ENCODE measurements at regions not wholly inside any gene's neighbourhood (a gene's known extent, or its start where the extent isn't known, plus 50 kb on each side); places are given as distances from the start of the nearest gene placed in this dataset.

DNA sequence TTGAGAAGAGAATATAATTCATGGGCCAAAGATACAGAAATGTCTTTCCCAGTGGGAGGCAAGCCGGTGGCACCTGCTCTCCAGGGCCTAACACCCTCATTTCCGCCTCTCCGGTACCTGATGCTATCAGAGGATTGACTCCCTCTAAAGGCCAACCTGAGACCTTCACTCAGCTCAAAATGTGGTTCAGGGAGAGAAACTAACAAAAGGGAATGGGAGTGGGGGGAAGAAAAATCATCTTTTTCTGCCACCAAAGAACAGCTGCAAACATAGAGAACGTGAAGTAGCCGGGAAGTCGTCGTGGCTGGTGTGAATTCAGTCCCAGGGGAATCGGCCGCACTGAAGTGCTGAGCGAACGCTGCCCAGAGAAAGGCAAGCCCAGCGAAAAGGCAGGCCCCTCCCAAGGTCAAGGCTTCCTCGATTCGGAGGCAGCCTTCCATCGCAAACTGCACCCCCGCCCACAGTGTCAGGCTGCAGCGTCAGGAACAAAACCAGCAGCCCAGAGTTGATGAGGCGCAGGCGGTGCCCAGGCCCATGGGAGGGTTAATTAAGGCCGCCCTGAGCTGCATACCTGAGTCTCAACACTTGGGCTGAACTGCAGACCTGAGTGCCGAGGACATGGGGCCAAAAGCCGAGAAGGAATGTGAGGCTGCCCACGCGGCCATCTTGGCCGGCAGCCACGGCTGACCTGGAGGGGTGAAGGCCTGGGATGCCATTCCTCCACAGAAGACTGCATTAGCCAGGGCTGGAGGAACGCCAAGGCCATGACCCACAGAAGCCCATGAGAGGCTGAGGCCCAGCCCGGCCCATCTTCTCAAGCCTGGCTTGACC is 160.2 kb downstream of the PSMG1 start:
- TF ChIP-seq GATA3 (IDR thresholded peaks at IDR 0.05; ENCODE audit: low read depth, low read length) (no peak), GATA2 (IDR thresholded peaks at IDR 0.05; ENCODE audit: low read depth, low read length) (no peak)

DNA sequence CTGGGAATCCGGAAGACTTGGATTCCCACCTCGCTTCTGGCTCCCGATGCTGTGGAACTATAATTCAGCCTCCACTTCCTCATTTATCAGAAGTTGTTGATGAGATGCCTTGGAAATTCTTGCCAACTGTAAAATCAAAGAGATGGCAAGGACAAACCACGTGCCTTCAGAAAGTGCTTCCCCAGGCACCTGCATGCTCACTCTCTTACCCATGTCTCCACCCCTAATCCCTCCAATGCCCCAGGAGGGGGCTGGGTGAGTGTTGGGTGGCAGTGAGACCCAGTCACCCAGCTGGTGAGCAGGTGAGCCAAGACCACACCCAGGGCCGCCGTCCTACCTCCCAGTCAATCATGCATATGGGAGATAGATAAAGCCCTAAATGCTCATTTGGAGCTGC is 160.8 kb downstream of the PSMG1 start:
- TF ChIP-seq GATA3 (IDR thresholded peaks at IDR 0.05; ENCODE audit: low read depth, low read length) (no peak), GATA2 (IDR thresholded peaks at IDR 0.05; ENCODE audit: low read depth, low read length) (no peak)

DNA sequence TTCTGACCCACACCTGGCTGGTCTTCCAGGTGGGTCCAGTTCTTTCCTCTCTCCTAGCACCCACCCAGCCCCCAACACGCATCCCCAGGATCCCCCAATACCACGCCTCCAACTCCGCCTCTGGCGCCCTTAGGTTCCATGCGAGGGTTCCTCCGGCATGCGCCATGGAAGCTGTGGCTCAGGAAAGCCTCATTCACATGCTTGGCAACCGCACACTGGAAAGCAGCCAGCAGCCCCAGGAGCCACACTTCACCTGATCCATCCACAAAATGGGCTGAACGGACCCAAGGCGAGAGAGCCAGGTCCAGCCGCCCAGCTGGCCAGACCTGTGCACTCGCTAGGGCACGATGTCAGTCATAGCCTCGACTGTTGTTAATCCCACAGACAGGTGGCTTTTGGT is 161.2 kb downstream of the PSMG1 start:
- TF ChIP-seq GATA3 (IDR thresholded peaks at IDR 0.05; ENCODE audit: low read depth, low read length) (no peak), GATA2 (IDR thresholded peaks at IDR 0.05; ENCODE audit: low read depth, low read length) (no peak)

- TF ChIP-seq GATA2 (IDR thresholded peaks at IDR 0.05; ENCODE audit: low read depth, low read length) (no peak), GATA3 (IDR thresholded peaks at IDR 0.05; ENCODE audit: low read depth, low read length) (no peak)
Measured at GRCh38 chr21:39021478-39021832, 161.8 kb downstream of the PSMG1 start.

DNA sequence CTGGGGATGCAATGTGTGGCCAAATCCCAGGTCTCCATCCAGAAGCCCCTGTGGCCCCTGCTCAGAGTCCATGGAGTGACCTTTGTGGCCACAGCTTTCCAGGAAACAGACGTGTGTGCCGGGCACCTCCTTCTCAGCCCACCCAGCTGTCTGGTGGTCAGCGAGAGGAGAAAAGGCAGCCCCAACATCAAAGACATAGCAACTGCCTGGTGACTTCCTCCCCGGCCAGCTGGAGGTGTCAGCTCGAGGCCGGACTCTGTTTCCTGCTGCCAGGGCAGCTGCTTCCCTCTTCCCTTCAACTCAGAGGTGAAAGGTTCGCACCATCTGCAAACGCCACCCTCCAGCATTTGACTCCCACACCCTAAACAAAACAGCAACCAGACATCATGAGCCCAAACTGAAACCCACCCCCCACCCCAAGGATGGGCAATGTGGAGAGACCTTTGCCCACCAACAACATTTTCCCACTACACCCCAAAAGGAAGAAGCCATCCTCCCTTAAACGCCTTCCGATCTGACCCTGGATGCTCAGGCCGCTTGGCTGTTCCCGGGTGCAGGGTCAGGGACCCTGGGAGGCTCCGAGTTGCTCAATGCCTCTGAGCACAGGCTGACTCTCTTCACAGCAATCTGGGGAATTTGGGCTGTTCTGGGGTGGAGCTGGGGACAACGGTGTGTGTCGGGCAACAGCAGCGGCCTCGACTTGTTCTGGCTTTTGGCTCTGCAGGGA is 162.3 kb downstream of the PSMG1 start:
- TF ChIP-seq GATA2 (IDR thresholded peaks at IDR 0.05; ENCODE audit: low read depth, low read length) = no peak
- no peak for TF ChIP-seq GATA3 (IDR thresholded peaks at IDR 0.05; ENCODE audit: low read depth, low read length)

- no peak for TF ChIP-seq GATA2 (IDR thresholded peaks at IDR 0.05; ENCODE audit: low read depth, low read length)
- no peak for TF ChIP-seq GATA3 (IDR thresholded peaks at IDR 0.05; ENCODE audit: low read depth, low read length)
Measured at GRCh38 chr21:39018730-39019129, 164.5 kb downstream of the PSMG1 start.

DNA sequence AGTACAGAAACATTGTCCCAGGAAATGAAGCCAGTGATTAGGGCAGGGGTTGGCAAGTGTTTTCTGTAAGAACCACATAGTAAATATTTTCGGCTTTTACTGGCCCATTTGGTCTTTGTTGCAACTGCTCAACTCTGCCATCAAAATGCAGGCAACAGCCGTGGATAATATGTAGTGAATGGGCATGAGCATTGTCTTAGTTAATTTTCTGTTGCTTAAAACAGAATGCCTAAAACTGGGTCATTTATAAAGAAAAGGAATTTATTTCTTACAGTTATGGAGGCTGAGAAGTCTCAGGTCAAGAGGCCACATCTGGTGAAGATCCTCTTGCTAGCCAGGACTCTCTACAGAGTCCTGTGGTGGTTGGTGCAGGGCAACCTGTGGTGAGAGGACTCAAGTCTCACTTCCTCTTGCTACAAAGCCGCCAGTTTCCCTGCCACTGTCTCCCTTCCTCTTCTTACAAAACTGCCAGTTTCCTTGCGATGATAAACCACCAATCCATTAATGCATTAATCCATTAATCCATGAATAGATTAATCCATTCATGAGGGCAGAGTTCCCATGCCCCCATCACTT is 166.4 kb downstream of the PSMG1 start:
- TF ChIP-seq GATA3 (IDR thresholded peaks at IDR 0.05; ENCODE audit: low read depth, low read length) (no peak), GATA2 (IDR thresholded peaks at IDR 0.05; ENCODE audit: low read depth, low read length) (no peak)

- no peak for TF ChIP-seq GATA3 (IDR thresholded peaks at IDR 0.05; ENCODE audit: low read depth, low read length)
Measured at GRCh38 chr21:39014747-39015146, 168.5 kb downstream of the PSMG1 start.

DNA sequence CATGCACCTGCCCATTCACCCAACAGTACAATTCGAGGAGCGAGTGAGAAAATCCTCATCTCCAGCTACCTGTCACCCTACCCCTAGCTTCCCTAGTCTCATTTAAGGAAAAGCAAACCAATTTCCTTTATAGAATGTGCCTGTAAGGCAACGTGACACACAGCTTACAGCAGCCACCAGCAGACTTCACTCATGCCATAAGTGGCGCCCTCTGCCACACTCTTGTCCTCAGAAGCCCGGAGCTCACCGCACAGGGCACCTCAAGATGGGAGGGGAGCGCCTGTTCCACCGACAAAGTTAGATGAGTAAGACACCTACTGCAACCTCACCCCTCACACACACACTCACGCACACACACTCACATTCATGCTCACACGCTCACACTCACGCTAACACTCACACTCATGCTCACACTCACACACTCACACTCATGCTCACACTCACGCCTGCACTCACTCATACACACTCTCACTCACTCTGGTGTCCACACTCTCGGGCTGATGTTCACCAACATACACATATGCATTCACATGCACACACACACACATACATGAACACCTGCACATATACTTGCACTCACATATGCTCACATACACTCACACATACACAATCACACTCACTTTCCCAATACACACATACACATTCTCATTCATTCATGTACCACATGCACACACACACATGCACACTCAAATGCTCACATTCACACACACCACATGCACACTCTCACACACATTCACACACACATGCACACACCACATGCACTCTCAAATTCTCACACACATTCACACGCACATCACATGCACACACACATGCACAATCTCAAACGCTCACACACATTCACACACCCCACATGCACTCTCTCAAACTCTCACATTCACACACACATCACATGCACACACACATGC is 170.7 kb downstream of the PSMG1 start:
- no peak for TF ChIP-seq GATA2 (IDR thresholded peaks at IDR 0.05; ENCODE audit: low read depth, low read length)
- no peak for TF ChIP-seq GATA3 (IDR thresholded peaks at IDR 0.05; ENCODE audit: low read depth, low read length)

DNA sequence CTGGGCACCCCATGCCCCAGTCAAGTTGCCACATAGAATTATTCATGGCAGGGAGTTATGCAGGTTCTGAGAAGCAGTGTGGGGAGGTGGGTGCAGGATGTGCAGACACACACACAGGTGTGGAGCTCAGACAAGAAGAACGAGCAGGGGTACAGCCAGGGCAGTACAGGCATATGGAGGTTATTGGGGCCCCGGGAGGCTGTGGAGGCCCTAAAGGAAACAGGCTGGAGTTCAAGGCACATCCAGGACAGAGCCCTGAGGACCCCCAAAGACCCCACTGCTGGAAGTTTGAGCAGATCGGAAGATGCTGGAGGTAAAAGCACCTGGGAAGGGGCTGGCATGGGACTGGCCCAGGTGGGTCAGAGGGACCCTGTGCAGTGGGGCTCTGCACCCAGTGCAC is 171.3 kb downstream of the PSMG1 start:
- TF ChIP-seq GATA3 (IDR thresholded peaks at IDR 0.05; ENCODE audit: low read depth, low read length) (no peak), GATA2 (IDR thresholded peaks at IDR 0.05; ENCODE audit: low read depth, low read length) (no peak)

- TF ChIP-seq GATA2 (IDR thresholded peaks at IDR 0.05; ENCODE audit: low read depth, low read length) = no peak
- no peak for TF ChIP-seq GATA3 (IDR thresholded peaks at IDR 0.05; ENCODE audit: low read depth, low read length)
Measured at GRCh38 chr21:39010629-39011404, 172.4 kb downstream of the PSMG1 start.

- TF ChIP-seq GATA3 (IDR thresholded peaks at IDR 0.05; ENCODE audit: low read depth, low read length) = no peak
- TF ChIP-seq GATA2 (IDR thresholded peaks at IDR 0.05; ENCODE audit: low read depth, low read length) = no peak
Measured at GRCh38 chr21:39009587-39010225, 173.5 kb downstream of the PSMG1 start.

GRCh38 chr21:39007985-39008384 is 175.3 kb downstream of the PSMG1 start:
- TF ChIP-seq GATA2 (IDR thresholded peaks at IDR 0.05; ENCODE audit: low read depth, low read length) = no peak

All from SH-SY5Y (cell line).